HG03432 (cell line): ENCODE measurements at regions not wholly inside any gene's neighbourhood (a gene's known extent, or its start where the extent isn't known, plus 50 kb on each side); places are given as distances from the start of the nearest gene placed in this dataset.

Experiments
- ATAC-seq: cut with Tn5 transposase; IDR thresholded peaks from one replicate; pipeline ENCODE4 v1.9.1; 2021; ENCODE audit warnings: mild to moderate bottlenecking, moderate library complexity; ENCODE audit not compliant: unreplicated experiment

- ATAC-seq: no peak
Observed at GRCh38 chr2:39615675-39616074, 50.0 kb upstream of the TMEM178A start.
